ENCODE measurements at regions not wholly inside any gene's neighbourhood (a gene's known extent, or its start where the extent isn't known, plus 50 kb on each side); places are given as distances from the start of the nearest gene placed in this dataset.
"Not testable (repeated sequence)": the region's sequence is repeated elsewhere in the genome, so short reads cannot be mapped to it uniquely, and the experiment has no call there.

DNA sequence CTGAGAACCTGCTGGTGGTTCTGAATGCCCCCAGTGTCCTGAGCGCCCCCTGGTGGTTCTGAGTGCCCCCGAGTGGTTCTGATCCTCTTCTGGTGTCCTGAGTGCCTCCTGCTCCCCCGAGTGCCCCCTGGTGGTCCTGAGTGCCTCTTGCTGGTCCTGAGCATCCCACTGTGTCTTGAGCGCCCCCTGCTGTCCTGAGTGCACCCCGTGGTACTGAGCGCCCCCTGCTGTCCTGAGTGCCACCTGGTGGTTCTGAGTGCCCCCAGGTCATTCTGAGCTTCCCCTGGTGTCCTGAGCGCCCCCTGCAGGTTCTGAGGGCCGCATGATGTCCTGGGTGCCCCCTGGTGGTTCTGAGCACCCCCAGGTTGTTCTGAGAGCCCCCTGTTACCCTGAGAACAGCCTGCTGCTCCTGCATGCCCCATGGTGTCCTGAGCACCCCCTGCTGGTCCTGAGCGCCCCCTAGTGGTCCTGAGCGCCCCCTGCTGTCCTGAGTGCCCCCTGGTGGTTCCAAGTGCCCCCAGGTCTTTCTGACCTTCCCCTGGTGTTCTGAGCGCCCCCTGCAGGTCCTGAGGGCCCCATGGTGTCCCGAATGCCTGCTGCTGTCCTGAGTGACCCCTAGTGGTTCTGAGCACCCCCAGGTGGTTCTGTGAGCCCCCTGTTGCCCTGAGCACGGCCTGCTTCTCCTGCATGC, 1165.4 kb downstream of the TMEM121 start:
- no peak for DNase-seq (ENCODE audit: low read depth, low spot score)

DNA sequence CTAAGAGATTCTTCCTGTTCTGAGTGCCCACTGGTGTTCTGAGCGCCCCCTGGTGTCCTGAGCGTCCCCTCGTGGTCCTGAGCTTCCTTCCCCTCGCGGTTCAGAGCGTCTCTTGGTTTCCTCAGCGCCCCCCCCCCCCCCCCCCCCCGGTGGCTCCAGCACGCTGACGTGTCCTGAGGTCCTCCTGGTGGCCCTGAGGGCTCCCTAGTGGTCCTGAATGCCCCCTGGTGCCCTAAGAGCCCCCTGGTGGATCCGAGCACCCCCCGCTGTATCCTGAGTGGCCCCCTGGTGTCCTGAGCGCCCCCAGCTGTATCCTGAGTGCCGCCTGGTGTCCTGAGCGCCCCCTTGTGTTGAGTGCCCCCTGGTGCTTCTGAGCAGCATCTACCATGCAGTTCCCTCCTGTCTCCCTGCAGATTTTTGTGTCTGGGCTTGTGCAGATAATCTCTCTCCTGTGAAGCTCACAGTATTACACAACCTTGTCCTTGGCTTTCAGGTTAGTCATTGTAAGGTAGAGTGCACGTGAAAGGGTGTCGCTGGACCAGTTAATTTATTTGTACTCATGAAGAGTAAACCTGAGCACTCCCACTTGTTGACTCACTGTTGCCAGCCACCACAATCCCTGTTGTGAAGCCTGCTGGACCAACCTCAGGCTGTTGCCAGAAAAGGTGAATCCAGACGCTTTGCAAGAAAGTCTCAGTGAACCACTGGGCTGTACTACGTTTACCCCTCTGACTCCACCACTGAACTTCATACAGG, 1168.4 kb downstream of the TMEM121 start:
- no peak for DNase-seq (ENCODE audit: low read depth, low spot score)

- not testable (repeated sequence) for DNase-seq (ENCODE audit: low read depth, low spot score)
Measured at GRCh38 chr14:106698620-106699267, 1172.4 kb downstream of the TMEM121 start.

DNA sequence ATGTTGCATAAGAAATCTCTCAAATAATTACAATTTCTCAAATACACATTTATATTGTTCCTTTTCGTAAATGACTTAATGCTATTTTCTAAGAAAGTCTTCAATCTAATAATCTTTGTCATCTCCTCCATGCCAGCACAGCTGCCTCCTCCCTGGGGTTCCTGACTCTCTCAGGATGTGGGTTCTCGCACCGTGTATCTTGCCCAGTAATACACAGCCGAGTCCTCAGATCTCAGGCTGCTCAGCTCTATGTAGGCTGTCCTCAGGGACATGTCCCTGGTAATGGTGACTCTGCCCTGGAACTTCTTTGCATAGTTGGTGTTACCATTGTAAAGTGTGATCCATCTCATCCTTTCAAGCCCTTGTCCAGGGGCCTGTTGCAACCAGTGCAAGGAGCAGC, 1177.3 kb downstream of the TMEM121 start:
- not testable (repeated sequence) for DNase-seq (ENCODE audit: low read depth, low spot score)

DNA sequence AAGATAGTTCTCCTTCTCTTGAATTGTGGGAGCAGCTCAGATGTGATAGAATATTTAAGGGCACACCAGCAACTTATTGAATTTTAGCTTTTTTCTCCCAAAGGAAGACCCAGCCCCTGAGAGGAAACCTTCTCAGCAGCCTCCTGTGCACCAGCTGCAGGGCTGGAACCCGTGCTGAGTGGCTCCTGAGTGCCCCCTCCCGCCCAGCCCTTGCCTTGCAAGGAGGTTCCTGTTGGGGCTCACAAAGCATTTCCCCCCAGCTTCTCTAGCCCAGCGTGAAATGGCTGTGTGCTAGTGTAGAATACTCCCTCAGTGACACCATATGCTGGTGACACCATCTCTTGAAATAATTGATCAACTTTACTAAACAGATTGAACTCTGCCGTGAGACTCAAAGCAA, 1180.1 kb downstream of the TMEM121 start:
- not testable (repeated sequence) for DNase-seq (ENCODE audit: low read depth, low spot score)

DNA sequence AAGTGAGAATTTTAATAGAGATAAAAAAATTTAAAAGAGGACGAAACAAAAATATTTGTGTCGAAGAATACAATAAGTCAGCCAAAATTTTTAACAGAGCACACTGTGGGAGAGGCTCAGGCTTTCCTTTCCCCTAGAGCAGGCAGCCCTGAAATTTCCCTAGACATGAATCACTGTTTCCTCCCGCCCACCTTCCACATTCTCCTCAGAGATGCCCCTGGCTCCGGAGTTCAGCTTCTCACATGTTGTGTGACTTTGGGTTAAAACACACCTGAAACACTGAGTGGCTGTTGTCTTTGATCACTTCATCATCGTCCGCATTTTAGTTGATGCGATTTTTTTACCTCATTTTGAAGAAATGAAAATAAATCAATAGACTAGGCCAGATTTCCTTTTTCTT, 1183.8 kb downstream of the TMEM121 start:
- not testable (repeated sequence) for DNase-seq (ENCODE audit: low read depth, low spot score)

- not testable (repeated sequence) for DNase-seq (ENCODE audit: low read depth, low spot score)
Measured at GRCh38 chr14:106712513-106712912, 1186.1 kb downstream of the TMEM121 start.

DNA sequence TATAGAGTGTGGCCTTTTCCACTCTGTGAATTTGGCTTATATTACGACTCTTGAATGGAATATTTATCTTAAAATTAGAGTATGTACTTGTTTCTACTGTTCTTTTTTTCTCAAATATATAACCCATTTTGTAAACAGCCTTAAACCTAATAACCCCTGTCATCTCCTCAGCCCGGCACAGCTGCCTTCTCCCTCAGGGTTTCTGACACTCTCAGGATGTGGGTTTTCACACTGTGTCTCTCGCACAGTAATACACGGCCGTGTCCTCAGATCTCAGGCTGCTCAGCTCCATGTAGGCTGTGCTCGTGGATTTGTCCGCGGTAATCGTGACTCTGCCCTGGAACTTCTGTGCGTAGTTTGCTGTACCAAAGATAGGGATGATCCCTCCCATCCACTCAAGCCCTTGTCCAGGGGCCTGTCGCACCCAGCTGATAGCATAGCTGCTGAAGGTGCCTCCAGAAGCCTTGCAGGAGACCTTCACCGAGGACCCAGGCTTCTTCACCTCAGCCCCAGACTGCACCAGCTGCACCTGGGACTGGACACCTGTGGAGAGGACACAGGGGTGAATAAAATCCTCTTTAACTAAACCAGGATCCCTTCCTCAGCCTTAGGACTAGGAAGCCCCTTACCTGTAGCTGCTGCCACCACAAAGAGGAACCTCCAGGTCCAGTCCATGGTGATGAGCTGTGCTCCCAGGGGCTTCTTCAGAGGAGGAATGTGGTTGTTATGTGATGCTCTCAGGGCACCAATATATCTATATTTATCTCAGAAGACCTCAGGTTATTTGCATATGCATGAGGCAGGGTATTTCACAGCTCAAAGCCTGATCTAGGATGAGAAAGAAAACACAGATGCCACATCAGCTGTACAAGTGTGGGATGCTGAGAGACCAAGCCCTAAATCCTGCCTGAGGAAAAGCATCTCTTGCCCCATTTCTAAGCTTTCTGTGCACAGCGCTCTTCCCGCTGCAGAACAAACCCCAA, 1188.4 kb downstream of the TMEM121 start:
- not testable (repeated sequence) for DNase-seq (ENCODE audit: low read depth, low spot score)

DNA sequence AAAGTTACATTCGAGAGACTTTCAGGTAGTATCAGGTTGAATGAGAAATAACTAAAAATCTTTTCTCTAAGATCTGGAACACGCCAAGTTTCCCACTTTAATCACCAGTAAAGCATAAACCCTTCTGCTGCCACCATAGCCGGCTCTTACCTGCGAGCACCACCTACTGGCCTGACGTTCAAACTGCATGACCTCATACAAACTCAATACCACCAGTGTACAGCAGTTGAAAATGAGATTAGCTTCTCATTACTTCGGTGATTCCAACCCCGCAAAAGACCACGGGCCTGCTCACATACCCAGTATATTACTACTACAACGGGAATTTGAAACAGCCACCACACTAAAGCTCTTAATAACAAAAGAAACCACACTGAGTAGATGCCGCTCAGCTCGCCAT, 1191.2 kb downstream of the TMEM121 start:
- DNase-seq (ENCODE audit: low read depth, low spot score), result not testable (repeated sequence)

DNA sequence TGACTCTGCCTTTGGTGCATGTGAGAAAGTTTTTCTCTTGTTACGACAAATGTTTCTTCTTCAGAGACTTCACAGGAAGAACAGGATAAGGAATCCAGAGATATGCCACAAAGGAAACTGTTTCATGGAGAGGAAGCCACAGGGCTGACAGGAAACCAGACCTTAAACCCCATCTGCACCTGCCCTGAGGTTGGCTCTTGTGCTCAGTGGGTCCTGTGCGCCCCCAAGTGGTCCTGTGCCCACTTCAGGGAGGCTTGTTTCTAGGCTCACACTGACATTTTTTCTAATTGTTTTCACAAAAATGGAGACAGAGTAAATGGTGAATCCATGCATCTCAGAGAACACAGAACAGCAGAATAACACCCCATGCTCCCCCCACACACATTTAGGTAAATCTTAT, 1193.5 kb downstream of the TMEM121 start:
- DNase-seq (ENCODE audit: low read depth, low spot score), result not testable (repeated sequence)

- not testable (repeated sequence) for DNase-seq (ENCODE audit: low read depth, low spot score)
Measured at GRCh38 chr14:106721926-106722325, 1195.5 kb downstream of the TMEM121 start.

GRCh38 chr14:106722813-106723687, 1196.7 kb downstream of the TMEM121 start:
- DNase-seq (ENCODE audit: low read depth, low spot score), result not testable (repeated sequence)

DNA sequence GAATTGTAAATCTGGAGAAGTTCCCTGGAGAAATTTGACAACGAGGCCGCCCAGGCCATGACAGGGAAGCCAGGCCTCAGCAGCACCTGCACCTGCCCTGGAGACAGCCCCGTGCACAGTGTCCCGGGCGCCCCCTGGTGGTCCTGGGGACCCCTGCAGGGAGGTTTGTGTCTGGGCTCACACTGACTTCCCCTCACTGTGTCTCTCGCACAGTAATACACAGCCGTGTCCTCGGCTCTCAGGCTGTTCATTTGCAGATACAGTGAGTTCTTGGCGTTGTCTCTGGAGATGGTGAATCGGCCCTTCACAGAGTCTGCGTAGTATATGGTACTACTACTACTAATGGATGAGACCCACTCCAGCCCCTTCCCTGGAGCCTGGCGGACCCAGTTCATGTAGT, 1201.6 kb downstream of the TMEM121 start:
- not testable (repeated sequence) for DNase-seq (ENCODE audit: low read depth, low spot score)

DNA sequence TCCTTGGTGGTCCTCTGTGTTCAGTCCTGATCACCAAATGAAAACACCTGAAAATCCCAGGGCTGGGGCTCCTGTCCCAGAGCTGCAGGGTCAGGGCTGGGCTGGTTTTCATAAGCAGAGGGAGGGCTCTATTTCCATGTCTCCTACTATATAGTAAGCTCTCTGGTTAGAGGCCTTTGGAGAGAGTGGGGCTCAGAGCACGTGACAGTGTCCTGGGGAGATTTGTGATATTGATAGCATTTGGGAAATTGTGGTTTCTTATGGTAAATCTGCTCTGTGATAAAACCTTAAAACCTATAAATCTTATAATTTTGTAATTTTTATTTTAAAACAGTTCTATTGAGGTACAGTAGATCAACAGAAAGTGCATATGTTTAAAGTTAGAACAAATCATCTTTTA, 1202.2 kb downstream of the TMEM121 start:
- DNase-seq (ENCODE audit: low read depth, low spot score), result no peak

DNA sequence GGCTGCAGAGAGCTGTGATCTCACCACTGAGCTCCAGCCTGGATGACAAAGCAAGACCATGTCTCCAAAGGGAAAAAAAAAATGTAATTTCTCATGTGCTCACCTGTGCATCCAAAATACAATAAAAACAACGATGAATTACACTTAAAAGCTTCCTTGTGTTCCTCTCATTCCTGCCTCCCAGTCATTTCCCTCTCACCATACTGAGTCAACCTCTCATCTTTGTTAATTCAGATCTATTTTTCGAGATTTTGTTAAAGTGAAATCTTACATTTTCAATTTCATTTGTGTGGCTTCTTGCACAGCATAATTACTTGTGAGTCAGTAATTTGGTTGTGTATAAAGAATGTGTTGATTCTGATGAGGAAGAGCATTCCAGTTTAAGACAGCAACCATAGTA, 1203.2 kb downstream of the TMEM121 start:
- no peak for DNase-seq (ENCODE audit: low read depth, low spot score)

DNA sequence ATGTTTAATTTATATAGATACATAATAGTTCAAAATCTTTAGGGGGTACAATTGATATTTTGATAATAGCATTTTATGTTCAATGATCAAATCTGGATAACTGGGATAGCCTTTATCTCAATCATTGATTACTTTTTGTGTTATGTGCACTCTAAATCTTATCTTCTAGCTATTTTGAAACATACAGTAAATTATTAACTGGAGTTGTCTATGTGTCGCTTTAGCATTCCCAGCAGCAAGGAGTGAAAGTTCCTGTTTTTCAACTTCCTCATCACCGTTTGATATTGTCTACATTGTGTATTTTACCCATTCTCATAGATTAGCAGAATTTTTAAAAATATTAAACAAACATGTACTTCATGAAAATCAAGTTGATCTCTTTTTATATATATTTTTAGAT, 1207.4 kb downstream of the TMEM121 start:
- no peak for DNase-seq (ENCODE audit: low read depth, low spot score)

- DNase-seq (ENCODE audit: low read depth, low spot score), result no peak
Measured at GRCh38 chr14:106737021-106737420, 1210.6 kb downstream of the TMEM121 start.

DNA sequence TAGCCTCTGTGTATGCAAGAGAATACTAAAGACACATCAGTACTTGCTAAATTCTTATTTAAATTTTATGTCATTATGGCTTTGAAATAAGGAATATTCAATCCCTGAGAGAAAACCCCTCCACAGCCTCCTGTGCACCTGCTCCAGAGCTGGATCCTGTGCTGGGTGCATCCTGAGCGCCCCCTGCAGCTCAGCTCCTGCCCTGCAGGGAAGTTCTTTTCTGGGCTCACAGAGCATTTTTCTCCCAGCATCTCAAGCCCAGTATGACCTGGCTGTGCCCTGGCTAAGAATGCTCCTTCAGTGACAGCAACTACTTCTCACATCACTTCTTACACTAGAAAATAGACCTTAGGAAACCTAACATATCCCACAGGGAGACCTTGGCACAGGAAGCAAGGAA, 1211.7 kb downstream of the TMEM121 start:
- DNase-seq (ENCODE audit: low read depth, low spot score), result no peak

- DNase-seq (ENCODE audit: low read depth, low spot score), result not testable (repeated sequence)
Measured at GRCh38 chr14:106738598-106739258, 1212.3 kb downstream of the TMEM121 start.

Measured in astrocyte of the hippocampus (primary cell).